Transverse colon (tissue), 3 donors: ENCODE measurements at regions not wholly inside any gene's neighbourhood (a gene's known extent, or its start where the extent isn't known, plus 50 kb on each side); places are given as distances from the start of the nearest gene placed in this dataset.

Experiments used
- CTCF ChIP-seq, 5 experiments: fragments of 200-600 bp in 3 of 5; fragments of 450-650 bp in 2 of 5; sonication (generic) in 3 of 5; IDR thresholded peaks; 1 replicate in 2 of 5; 2 replicates in 3 of 5; pipeline ENCODE4 v1.5.1; 2016 to 2017; ENCODE audit warnings: antibody characterized with exemption in 5 of 5, inconsistent platforms in 3 of 5, mild to moderate bottlenecking in 2 of 5, moderate library complexity in 1 of 5
- POLR2A ChIP-seq: fragments of 450-650 bp; IDR thresholded peaks from one replicate; pipeline ENCODE4 v1.6.1; 2016; ENCODE audit warnings: antibody characterized with exemption, mild to moderate bottlenecking, moderate library complexity

- TF ChIP-seq CTCF (IDR thresholded peaks at IDR 0.05) (no peak), POLR2A (no peak)
These were observed 156.2 kb upstream of the UMPS start for GRCh38 chr3:124574012-124574411.
